ENCODE measurements at regions not wholly inside any gene's neighbourhood (a gene's known extent, or its start where the extent isn't known, plus 50 kb on each side); places are given as distances from the start of the nearest gene placed in this dataset.

GRCh38 chr13:47277774-47278173 lies 380.9 kb upstream of the HTR2A start:
- no peak for DNase-seq (ENCODE audit: low spot score in 2 of 2)
- no peaks in the 10 kb centered on the region for H3K4me1 ChIP-seq
- intact Hi-C loops (cut with DNase I; ENCODE audit: low total_unique reads), result no loop called here
- no peak for TF ChIP-seq POLR2A (IDR thresholded peaks at IDR 0.05)
- no peak for TF ChIP-seq CTCF (IDR thresholded peaks at IDR 0.05)
- no peak for TF ChIP-seq POLR2AphosphoS5 (IDR thresholded peaks at IDR 0.05)
- no peaks in the 10 kb centered on the region for H3K36me3 ChIP-seq
- no peak overlapping the region for H3K4me3 ChIP-seq
- H3K27ac ChIP-seq, result no peak overlapping the region
- no peaks in the 10 kb centered on the region for H3K27me3 ChIP-seq
- no peaks in the 10 kb centered on the region for H3K9me3 ChIP-seq

GRCh38 chr13:47268270-47268669 lies 371.4 kb upstream of the HTR2A start:
- Histone ChIP-seq H3K9me3 (no peaks in the 10 kb centered on the region), H3K4me3 (no peak overlapping the region), H3K27ac (no peak overlapping the region), H3K4me1 (no peaks in the 10 kb centered on the region), H3K27me3 (no peaks in the 10 kb centered on the region), H3K36me3 (no peaks in the 10 kb centered on the region)
- TF ChIP-seq POLR2A (IDR thresholded peaks at IDR 0.05), result no peak
- no peak for TF ChIP-seq POLR2AphosphoS5 (IDR thresholded peaks at IDR 0.05)
- no peak for TF ChIP-seq CTCF (IDR thresholded peaks at IDR 0.05)
- intact Hi-C loops (cut with DNase I; ENCODE audit: low total_unique reads), result no loop called here
- no peak for DNase-seq (ENCODE audit: low spot score in 2 of 2)

GRCh38 chr13:47258384-47258783 lies 361.5 kb upstream of the HTR2A start:
- peak in 1 of 2 donors; percentile 58 for DNase-seq (ENCODE audit: low spot score in 2 of 2)
- Histone ChIP-seq H3K9me3 (no peaks in the 10 kb centered on the region), H3K4me3 (no peak overlapping the region), H3K27me3 (no peaks in the 10 kb centered on the region), H3K4me1 (no peaks in the 10 kb centered on the region), H3K27ac (peak overlapping the region in 1 of 2 donors; percentile 55), H3K36me3 (no peaks in the 10 kb centered on the region)
- no peak for TF ChIP-seq CTCF (IDR thresholded peaks at IDR 0.05)
- TF ChIP-seq POLR2AphosphoS5 (IDR thresholded peaks at IDR 0.05), result no peak
- intact Hi-C loops (cut with DNase I; ENCODE audit: low total_unique reads), result no loop called here

- no peaks in the 10 kb centered on the region for H3K4me1 ChIP-seq
- H3K27me3 ChIP-seq, result no peaks in the 10 kb centered on the region
- no peak for TF ChIP-seq POLR2A (IDR thresholded peaks at IDR 0.05)
- no peak for TF ChIP-seq POLR2AphosphoS5 (IDR thresholded peaks at IDR 0.05)
- TF ChIP-seq CTCF (IDR thresholded peaks at IDR 0.05), result no peak
- DNase-seq (ENCODE audit: low spot score in 2 of 2), result no peak
- H3K9me3 ChIP-seq, result no peaks in the 10 kb centered on the region
- no peaks in the 10 kb centered on the region for H3K36me3 ChIP-seq
- H3K27ac ChIP-seq, result no peak overlapping the region
- intact Hi-C loops (cut with DNase I; ENCODE audit: low total_unique reads), result no loop called here
- H3K4me3 ChIP-seq, result no peak overlapping the region
Measured at GRCh38 chr13:47256618-47257017, 359.8 kb upstream of the HTR2A start.

GRCh38 chr13:47252627-47253026 lies 355.8 kb upstream of the HTR2A start:
- Histone ChIP-seq H3K36me3 (no peaks in the 10 kb centered on the region), H3K4me3 (no peak overlapping the region), H3K4me1 (peaks cover 0 to 2% of the 10 kb centered on the region in 2 donors), H3K9me3 (no peaks in the 10 kb centered on the region), H3K27me3 (no peaks in the 10 kb centered on the region), H3K27ac (peak overlapping the region in 1 of 2 donors; percentile 38)
- intact Hi-C loops (cut with DNase I; ENCODE audit: low total_unique reads), result no loop called here
- DNase-seq (ENCODE audit: low spot score in 2 of 2), result no peak
- TF ChIP-seq CTCF (IDR thresholded peaks at IDR 0.05), result no peak
- no peak for TF ChIP-seq POLR2AphosphoS5 (IDR thresholded peaks at IDR 0.05)
- TF ChIP-seq POLR2A (IDR thresholded peaks at IDR 0.05), result no peak
